ENCODE measurements at regions not wholly inside any gene's neighbourhood (a gene's known extent, or its start where the extent isn't known, plus 50 kb on each side); places are given as distances from the start of the nearest gene placed in this dataset.

- no peak overlapping the region for H3K9ac ChIP-seq (replicated peaks; ENCODE audit: extremely low read depth, insufficient read depth, low read length)
- CTCF ChIA-PET = interaction anchor here (1.7 kb wide), 1 partner anchor 33 kb away, joined by 4 read pairs; no protein-coding TSS in a partner anchor
These were observed 73.7 kb upstream of the UMPS start for GRCh38 chr3:124656531-124656930.

More at GRCh38 chr3:124656531-124656930, 73.7 kb upstream of the UMPS start:
- Histone ChIP-seq H3K4me3 (replicated peaks in 1 of 3; ENCODE audit: insufficient read depth in 1 of 3, low read depth in 1 of 3, low read length in 3 of 3) (no peak overlapping the region), H3K27me3 (ENCODE audit: control insufficient read depth in 2 of 2, insufficient read depth in 2 of 2, low read length in 2 of 2) (peaks cover 0 to 3% of the 10 kb centered on the region in 2 experiments), H3K4me2 (ENCODE audit: insufficient read depth, low read length) (no peak overlapping the region), H2AFZ (ENCODE audit: low read depth, low read length) (no peak overlapping the region), H3K79me2 (ENCODE audit: control insufficient read depth, insufficient read depth, low read length) (no peaks in the 10 kb centered on the region), H3K9me3 (replicated peaks; ENCODE audit: control insufficient read depth, insufficient read depth, low read length) (no peaks in the 10 kb centered on the region), H3K4me1 (ENCODE audit: control insufficient read depth, extremely low read depth, insufficient read depth, low read length) (no peaks in the 10 kb centered on the region), H3K27ac (ENCODE audit: insufficient read depth, low read depth, low read length) (no peak overlapping the region), H4K20me1 (replicated peaks; ENCODE audit: control insufficient read depth, extremely low read depth, insufficient read depth, low read length) (no peaks in the 10 kb centered on the region), H3K36me3 (ENCODE audit: control insufficient read depth in 2 of 2, extremely low read depth in 1 of 2, insufficient read depth in 2 of 2, low read length in 2 of 2) (no peaks in the 10 kb centered on the region), H3K9me1 (replicated peaks; ENCODE audit: control insufficient read depth, extremely low read depth, insufficient read depth, low read length) (no peaks in the 10 kb centered on the region)
- intact Hi-C loops (cut with micrococcal nuclease) (no loop called here), dilution Hi-C loops (cut with MboI; ENCODE audit: extremely low pct_ligation_motif_present, low sequenced_read_pairs) (no loop called here)
- no peak for TF ChIP-seq POLR2A (IDR thresholded peaks at IDR 0.05; ENCODE audit: low read depth, low read length)
- no peak for TF ChIP-seq EZH2 (IDR thresholded peaks at IDR 0.05; ENCODE audit: borderline replicate concordance, low read depth, low read length, severe bottlenecking)
- no peak for TF ChIP-seq JUN (IDR thresholded peaks at IDR 0.05; ENCODE audit: borderline replicate concordance, insufficient read depth, insufficient read length, low read depth)
- no peak for TF ChIP-seq MYC (IDR thresholded peaks at IDR 0.05; ENCODE audit: low read depth, low read length)
- no peak for TF ChIP-seq GATA2 (IDR thresholded peaks at IDR 0.05; ENCODE audit: insufficient read depth, insufficient read length, low read depth, low read length)
- TF ChIP-seq FOS (IDR thresholded peaks at IDR 0.05; ENCODE audit: borderline replicate concordance, insufficient read depth, low read length) = no peak
- TF ChIP-seq POLR2AphosphoS5 (IDR thresholded peaks at IDR 0.05; ENCODE audit: insufficient read depth, low read depth, low read length) = no peak
- TF ChIP-seq, protein P1, sequence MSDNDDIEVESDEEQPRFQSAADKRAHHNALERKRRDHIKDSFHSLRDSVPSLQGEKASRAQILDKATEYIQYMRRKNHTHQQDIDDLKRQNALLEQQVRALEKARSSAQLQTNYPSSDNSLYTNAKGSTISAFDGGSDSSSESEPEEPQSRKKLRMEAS (IDR thresholded peaks at IDR 0.05; ENCODE audit: insufficient read depth, insufficient read length) = no peak
- TF ChIP-seq CTCF (IDR thresholded peaks at IDR 0.05; ENCODE audit: extremely low read depth in 1 of 2, insufficient read depth in 1 of 2, low read depth in 1 of 2, low read length in 2 of 2) = no peak
- no TSS peak for BruUV-seq (replicated peaks)
- POLR2A ChIA-PET = no interaction called here
- FAIRE-seq = no peak
- DNase-seq (ENCODE audit: low read depth, low spot score) = no peak
